ENCODE measurements at regions not wholly inside any gene's neighbourhood (a gene's known extent, or its start where the extent isn't known, plus 50 kb on each side); places are given as distances from the start of the nearest gene placed in this dataset.

DNA sequence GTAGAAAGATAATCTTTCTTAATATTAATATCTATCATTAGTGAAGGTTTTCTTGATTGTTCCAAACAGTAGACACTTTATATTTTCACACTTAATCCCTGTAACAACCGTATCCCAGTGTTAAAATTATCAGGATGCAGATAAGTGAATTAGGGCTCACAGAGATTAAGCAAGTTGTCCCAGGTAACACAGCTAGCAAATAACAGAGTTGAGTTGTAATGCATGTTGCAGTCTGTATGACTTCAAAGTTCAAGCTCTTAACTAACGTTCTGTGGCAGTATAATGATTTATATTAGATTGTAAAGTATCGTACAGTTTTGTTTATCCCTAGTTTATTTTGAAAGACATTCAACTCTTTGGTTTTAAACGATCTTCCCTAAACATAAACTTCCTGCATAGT is 517.5 kb downstream of the TFAP2B start:
- TF ChIP-seq, protein P1, sequence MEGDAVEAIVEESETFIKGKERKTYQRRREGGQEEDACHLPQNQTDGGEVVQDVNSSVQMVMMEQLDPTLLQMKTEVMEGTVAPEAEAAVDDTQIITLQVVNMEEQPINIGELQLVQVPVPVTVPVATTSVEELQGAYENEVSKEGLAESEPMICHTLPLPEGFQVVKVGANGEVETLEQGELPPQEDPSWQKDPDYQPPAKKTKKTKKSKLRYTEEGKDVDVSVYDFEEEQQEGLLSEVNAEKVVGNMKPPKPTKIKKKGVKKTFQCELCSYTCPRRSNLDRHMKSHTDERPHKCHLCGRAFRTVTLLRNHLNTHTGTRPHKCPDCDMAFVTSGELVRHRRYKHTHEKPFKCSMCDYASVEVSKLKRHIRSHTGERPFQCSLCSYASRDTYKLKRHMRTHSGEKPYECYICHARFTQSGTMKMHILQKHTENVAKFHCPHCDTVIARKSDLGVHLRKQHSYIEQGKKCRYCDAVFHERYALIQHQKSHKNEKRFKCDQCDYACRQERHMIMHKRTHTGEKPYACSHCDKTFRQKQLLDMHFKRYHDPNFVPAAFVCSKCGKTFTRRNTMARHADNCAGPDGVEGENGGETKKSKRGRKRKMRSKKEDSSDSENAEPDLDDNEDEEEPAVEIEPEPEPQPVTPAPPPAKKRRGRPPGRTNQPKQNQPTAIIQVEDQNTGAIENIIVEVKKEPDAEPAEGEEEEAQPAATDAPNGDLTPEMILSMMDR (conservative IDR thresholded peaks at IDR 0.05; ENCODE audit: low read depth): no peak
- no peak overlapping the region for H3K27ac ChIP-seq
- DNase-seq (ENCODE audit: low spot score): no peak
- CTCF ChIA-PET: interaction anchor here (0.9 kb wide), 1 partner anchor 20 kb away, joined by 3 read pairs; no protein-coding TSS in a partner anchor
- POLR2A ChIA-PET (ENCODE audit: low non-redundant PET): no interaction called here

- TF ChIP-seq, protein P1 (conservative IDR thresholded peaks at IDR 0.05; ENCODE audit: low read depth): no peak
- no peak overlapping the region for H3K27ac ChIP-seq
- DNase-seq (ENCODE audit: low spot score): no peak
- CTCF ChIA-PET: no interaction called here
- POLR2A ChIA-PET (ENCODE audit: low non-redundant PET): no interaction called here
Observed at GRCh38 chr6:51337277-51337676, 518.6 kb downstream of the TFAP2B start.

DNA sequence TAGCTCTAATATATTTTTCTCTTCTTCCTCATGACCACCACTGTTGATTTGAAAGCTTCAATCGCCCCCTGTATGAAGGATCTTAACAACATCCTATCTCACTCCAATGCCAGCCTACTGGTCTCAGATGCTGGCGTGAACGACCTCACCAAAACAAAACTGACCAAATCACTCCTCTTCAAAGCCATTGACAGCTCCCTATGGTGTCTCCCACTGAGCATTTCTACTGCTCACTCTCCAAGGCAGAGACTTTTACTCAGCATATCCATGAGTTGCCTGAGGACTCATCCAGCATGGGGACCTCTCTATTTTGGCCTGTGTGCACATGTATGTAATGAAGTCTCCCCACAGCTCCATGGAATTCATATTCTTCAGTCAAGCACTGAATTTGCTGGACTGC is 520.4 kb downstream of the TFAP2B start:
- DNase-seq (ENCODE audit: low spot score): no peak
- H3K27ac ChIP-seq: no peak overlapping the region

DNA sequence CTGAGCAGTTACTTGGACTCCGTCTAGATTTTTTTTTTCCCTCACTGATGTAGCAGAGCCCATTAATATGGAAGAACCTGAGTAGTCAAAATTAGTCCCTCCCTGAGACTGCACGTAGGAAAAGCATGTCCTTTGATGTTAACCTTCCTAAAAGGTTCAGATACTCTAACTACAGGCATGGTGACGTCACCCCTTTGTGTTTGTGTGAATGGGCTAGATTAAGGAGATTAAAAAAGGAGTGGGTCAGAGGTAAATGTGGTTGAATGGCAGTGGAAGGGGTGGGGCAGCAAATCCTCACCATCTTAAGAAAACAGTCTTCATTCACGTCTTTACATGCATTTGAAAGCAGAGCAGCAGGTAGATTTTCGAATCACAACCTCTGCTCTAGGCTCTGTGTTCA is 521.1 kb downstream of the TFAP2B start:
- H3K27ac ChIP-seq: no peak overlapping the region
- POLR2A ChIA-PET (ENCODE audit: low non-redundant PET): no interaction called here
- no peak for DNase-seq (ENCODE audit: low spot score)
- CTCF ChIA-PET: no interaction called here
- TF ChIP-seq, protein P1 (conservative IDR thresholded peaks at IDR 0.05; ENCODE audit: low read depth): no peak

More for the DNA sequence above, 520.4 kb downstream of the TFAP2B start:
- ChIA-PET CTCF (interaction anchor here (0.7 kb wide), 1 partner anchor 20 kb away, joined by 4 read pairs; no protein-coding TSS in a partner anchor), POLR2A (ENCODE audit: low non-redundant PET) (no interaction called here)
- TF ChIP-seq, protein P1 (conservative IDR thresholded peaks at IDR 0.05; ENCODE audit: low read depth): no peak

DNA sequence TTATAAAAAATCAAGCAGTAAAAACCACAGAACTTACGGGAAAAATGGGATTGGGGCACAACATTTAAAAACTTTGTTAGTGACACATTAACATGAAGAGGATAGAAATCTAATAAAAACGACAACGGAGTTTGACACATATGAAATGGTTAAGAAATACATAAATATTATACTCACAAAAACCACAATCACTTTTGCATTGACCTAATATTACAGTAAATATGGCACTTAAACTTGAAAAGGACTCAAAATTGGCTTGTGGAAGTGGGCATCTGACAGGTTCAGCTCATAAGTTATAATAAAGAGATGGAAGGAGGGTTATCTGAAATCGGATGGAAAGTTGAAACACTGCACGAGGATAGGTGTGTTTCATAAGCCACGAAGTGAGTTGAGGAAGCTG is 523.7 kb downstream of the TFAP2B start:
- CTCF ChIA-PET: no interaction called here
- no peak for DNase-seq (ENCODE audit: low spot score)
- POLR2A ChIA-PET (ENCODE audit: low non-redundant PET): no interaction called here
- no peak overlapping the region for H3K27ac ChIP-seq
- TF ChIP-seq, protein P1 (conservative IDR thresholded peaks at IDR 0.05; ENCODE audit: low read depth): no peak

- DNase-seq (ENCODE audit: low spot score): no peak
- ChIA-PET POLR2A (ENCODE audit: low non-redundant PET) (no interaction called here), CTCF (interaction anchor here (0.5 to 2.4 kb wide), 3 partner anchors 27 to 211 kb away, joined by 3 to 5 read pairs (median 3); no protein-coding TSS in a partner anchor)
- TF ChIP-seq, protein P1 (conservative IDR thresholded peaks at IDR 0.05; ENCODE audit: low read depth): no peak
- H3K27ac ChIP-seq: no peak overlapping the region
Observed at GRCh38 chr6:51349857-51350256, 531.2 kb downstream of the TFAP2B start.
